Stimulated activated CD8-positive, alpha-beta memory T cell treated with anti-CD3 and anti-CD28 coated beads, Interleukin-7, amount 100 ng/mL, for 1 hour (primary cell): ENCODE measurements at regions not wholly inside any gene's neighbourhood (a gene's known extent, or its start where the extent isn't known, plus 50 kb on each side); places are given as distances from the start of the nearest gene placed in this dataset.
"Not testable (repeated sequence)": the region's sequence is repeated elsewhere in the genome, so short reads cannot be mapped to it uniquely, and the experiment has no call there.

Experiments
- DNase-seq, 2 donors: peaks; one replicate each; pipeline ENCODE4 v3.0.0-alpha.2; 2020; ENCODE audit warnings: low read depth in 2 of 2

DNA sequence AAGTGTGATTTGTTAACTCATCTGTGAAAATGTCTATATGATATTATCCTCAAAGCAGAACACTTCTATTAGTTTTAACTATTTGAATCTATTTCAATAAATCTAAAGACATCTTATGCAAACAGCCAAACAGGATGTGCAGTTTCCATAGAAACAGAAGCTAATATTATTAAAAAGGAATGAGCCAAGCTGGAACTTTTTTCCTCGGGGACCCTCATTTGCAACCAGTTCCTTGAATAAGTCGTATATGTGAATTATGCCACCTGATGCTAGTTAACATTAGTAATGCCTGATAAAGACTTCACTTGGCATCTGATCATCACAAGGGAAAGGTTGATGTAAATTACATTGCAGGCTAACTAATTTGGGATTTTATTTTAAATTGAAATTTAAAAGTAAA lies 216.9 kb upstream of the SMLR1 start:
- DNase-seq, result no peak

DNA sequence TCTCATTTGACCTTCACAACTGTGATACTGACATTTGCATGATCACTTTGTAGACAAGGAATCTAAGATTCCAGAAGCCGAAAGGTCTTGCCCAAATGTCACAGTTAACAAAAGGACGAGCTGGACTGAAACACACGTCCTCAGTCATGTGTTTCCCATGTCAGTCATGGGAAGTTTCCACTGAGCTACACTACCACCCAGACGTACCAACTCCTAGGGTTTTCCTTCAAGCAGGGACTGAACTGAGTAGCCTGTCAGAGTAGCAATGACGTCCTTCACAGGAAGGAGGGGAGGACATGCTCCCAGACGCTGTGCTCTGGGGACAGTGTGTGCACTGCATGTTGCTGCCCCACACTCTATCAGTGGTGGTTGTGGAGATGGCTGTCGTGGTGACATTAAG lies 215.8 kb upstream of the SMLR1 start:
- DNase-seq, result no peak

DNA sequence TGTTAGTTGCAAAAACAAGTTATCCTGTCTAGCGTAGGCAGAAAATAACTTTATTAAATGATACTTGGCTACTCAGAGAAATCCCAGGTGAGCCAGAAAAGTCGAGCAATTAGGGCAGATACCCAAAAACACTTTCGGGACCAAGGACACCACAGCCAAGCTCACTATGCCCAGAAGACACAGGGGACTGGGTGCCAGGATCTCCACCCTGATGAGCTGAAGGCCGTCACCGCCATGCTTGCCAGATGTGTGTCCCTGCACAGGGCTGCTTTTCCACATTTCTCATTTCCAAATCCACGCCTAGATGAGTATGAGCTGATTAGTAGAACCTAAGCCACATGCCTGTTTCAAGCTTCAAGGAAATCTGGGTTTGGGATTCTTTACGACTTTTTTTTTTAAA lies 214.0 kb upstream of the SMLR1 start:
- DNase-seq, result no peak

DNA sequence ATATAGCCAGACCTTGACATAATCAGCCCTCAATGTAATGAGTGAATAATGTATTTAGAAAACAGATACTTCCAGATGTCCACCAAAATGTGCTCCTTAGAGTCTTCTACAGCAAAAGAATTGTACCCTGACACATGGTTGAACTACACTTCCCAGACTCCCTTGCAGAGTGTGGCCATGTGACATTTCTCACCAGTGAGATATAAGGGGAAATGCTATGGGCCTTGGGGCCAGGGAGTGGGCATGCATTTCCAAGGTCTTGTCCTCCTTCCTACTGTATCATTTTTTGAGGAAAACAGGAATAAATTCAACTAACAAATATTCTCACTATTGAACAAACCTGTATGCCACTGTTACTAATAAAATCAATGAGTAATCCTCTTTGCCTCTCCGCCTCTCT lies 211.4 kb upstream of the SMLR1 start:
- no peak for DNase-seq

DNA sequence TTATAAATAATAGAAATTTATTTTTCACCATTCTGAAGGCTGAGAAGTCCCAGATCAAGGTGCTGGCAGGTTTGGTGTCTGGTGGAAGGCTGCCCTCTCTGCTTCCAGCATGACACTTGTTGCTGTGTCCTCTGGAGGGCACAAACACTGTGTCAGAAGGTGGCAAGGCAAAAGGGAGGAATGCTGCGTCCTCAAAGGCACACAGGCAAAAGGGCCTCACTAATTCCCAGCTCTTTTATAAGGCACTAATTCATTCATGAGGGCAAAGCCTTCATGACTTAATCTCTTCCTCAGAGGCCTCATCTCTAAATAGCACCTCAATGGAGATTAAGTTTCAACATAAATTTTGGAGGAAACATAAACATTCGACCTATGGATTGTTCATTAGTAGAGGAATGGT lies 209.5 kb upstream of the SMLR1 start:
- DNase-seq, result no peak

DNA sequence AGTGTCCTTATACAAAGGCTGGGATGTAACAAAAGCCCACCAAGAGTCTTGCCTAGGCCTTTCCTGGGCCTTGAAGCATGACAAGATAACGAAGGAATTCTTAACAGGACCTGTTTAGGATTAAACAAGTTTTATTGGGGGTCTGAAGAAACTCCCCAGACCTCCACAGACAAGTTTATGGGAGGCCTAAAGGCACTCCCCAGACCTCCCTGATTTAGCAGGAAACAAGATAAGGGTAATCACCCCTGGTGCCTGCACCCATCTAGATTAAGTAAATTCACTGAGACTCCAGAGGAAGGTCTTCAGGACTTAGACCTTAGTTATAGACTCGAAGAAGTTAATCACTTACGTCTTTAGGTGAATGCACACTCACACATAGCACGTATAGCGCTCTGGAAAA lies 208.4 kb upstream of the SMLR1 start:
- not testable (repeated sequence) for DNase-seq

DNA sequence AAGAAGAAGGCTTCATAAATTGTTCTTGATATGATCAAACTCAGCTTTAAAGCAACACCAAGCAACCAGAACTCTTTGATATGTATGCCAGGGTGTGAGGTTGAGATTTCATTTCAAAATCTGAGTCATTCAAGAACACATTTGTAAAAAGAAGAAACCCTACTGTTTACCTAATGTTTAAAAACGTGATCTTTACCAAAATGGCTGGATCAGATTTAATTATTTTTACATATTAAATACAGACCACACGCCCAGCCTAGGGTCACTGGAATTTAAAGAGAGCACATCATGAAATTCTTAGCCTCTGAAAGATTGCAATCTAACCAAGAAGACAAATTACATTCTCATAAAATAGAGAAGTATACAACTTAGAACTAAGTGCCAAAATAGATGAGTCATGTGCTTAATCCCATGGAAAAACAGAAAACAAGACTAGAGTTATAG lies 206.8 kb upstream of the SMLR1 start:
- DNase-seq, result no peak

DNA sequence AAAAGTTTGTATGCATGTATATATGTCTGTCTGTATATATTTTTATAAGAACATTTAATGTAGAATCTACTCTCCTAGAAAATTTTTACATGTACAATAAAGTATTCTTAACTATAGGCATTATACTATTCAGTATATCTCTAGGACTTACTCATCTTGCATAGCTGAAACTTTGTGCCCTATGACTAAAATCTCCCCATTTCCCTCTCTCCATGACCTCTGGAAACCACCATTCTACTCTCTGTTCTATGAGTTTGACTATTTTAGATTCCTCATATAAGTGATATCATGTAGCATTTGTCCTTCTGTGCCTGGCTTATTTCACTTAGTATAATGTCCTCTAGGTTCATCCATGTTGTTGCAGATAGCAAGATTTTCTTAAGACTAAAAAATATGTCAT lies 205.1 kb upstream of the SMLR1 start:
- DNase-seq, result no peak

DNA sequence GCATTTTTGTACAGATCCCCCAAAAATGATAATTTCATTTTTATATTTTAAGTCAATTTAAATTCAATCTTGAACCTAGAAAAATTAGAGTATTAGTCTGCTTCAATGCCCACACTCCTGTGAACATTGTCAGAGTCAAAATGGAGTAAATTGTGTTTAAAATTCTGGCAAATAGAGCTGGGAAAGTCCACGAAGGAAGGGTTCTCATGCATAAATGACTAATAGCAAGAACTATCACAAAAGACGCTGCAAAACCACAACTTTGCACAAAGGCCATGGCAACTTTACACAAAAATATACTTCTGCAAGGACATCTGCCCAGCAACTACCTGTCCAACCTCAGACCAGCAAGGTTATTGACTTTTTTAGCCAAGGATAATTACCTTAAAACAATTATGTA lies 203.2 kb upstream of the SMLR1 start:
- no peak for DNase-seq

DNA sequence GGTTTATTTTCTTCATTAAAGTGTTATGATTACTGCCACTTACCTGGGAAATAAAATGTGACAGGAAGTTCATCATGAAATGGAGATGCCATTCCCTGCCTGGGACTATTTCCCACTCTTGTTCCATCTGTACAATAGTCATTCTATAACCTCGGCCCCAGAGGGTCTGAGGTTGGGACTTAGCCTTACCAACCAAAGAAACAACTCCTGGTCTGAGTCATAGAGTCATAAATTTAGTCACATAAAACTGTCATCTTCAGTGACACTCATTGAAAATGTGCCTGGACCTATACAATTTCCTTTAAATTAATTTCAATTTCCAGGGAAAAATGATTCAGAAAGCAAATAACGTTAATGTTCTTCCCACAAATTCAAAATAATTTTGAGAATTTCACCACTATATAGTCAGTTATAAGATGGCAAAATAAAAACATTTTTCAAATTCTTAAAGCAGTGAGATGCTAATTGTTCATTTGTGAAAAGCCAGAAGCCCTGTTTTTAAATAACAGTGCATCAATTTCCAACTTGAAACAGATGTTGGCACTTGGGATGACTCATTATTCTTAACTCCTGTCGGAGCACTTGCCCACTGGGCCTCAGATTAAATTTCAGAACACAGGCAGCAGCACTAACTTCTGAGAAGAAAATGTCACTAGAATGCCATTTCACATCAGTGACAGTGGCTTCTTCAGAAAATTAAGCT lies 201.2 kb upstream of the SMLR1 start:
- DNase-seq, result no peak

DNA sequence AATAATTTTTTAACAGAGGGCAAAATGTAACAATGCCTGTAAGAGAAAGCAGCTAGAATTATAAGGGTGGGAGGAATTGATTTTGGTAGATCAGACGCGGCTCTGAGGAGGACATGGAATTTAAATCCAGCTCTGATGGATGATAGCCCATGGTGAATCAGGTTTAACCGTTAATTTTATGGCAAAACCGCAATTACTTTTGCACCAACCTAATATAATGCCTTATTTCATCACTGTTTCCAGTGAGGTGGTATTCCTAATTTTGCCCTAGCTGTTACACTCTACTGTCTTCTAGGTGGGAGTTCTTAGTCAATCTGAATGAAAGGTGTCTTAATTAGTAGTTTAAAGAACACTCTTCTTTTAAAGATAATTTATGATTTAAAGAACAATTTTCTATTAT lies 198.3 kb upstream of the SMLR1 start:
- DNase-seq, result no peak

DNA sequence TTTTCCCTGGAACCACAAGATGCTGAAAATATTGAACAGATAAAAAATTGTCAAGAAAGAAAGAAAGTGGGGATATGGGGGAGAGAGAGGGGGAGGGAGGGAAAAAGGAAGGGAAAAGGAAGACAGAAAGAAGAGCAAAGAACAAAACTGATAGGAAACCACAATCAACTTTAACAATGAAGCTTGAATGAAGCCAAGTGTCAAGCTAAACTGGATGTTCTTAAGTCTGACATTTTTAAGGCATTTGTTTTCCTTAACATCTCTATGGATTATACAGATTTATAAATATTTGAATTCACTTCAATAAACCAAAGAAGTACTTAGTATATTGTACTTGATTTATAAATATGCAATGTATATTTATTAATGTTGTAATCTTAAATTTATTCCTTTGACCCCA lies 197.6 kb upstream of the SMLR1 start:
- DNase-seq, result no peak

DNA sequence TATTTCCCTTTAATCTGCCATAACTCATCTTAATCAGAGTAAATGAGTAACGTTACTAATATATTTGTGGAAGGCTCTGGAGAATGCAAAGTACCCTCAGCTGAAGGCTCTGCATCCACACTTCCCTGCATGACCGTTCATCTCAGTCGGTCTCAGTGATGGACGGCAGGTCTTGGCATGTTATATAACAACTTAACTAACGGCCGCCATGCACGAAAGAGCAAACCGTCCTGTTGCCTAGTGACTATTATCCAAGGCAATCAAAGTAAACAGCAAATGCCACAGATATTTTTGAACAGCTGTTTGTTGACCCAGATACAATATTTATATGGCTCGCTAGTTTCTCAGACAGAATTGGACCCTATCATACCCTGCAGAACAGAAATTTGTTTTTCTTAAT lies 194.9 kb upstream of the SMLR1 start:
- DNase-seq, result no peak

DNA sequence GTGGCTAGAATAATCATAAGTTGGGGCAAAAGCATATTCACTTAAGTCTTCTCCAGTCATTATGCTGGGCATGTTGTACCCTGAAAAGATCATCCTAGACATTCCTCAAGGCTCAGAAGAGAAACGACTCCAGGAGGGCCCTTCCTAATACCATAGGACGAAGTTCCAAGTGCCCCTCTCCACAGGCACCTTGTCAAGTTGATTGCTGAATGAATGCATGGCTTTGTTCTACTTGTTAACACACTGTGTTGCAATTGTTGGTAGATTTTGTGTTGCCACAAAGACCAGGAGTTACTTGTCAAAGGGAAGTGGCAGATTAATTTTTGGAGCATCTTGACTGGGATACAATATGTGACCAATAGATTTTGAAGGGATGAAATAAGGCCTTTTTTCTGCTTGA lies 194.3 kb upstream of the SMLR1 start:
- DNase-seq, result no peak

DNA sequence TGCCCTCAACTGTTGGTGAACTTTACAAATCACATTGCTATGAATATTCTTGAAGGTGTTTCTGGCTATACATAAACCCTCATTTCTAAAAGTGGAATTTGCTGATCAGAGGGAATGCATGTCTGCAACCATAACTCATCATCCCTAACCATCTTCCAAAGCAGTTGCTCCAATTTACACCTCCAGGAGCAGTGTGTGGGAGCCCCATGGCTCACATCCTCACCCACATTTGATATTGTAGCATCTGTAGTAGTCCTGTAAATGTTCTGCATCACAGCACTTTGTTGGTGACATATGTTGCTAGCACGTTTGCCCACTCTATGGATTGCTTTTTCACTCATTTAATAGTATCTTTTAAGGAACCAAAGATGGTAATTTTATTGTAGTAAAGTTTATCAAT lies 183.8 kb upstream of the SMLR1 start:
- no peak for DNase-seq

DNA sequence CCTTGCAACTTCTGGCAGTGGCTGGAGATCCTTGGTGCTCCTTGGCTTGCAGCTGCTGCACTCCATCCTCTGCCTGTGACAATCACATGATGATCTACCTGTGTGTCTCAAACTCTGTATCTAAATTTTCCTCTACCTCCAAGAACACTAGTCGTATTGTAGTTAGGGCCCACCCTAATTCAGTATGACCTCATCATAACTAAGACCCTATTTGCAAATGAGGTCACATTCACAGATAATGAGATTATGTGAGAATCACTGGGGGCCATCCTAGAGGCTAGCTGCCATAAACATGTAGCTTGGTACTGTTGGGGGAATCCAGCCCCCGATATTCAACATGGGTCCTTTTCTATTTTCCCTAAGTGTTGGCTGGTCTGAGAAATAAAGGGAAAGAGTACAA lies 183.0 kb upstream of the SMLR1 start:
- no peak for DNase-seq

DNA sequence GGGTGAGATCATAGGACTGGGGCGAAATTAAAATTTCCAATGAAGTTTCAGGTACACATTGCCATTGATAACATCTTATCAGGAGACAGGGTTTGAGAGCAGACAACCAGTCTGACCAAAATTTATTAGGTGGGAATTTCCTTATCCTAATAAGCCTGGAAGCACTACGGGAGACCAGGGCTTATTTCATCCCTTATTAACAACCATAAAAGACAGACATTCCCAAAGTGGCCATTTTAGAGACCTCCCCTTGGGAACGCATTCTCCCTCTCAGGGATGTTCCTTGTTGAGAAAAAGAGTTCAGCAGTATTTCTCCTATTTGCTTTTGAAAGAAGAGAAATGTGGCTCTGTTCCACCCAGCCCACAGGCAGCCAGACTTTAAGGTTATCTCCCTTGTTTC lies 182.4 kb upstream of the SMLR1 start:
- not testable (repeated sequence) for DNase-seq

DNA sequence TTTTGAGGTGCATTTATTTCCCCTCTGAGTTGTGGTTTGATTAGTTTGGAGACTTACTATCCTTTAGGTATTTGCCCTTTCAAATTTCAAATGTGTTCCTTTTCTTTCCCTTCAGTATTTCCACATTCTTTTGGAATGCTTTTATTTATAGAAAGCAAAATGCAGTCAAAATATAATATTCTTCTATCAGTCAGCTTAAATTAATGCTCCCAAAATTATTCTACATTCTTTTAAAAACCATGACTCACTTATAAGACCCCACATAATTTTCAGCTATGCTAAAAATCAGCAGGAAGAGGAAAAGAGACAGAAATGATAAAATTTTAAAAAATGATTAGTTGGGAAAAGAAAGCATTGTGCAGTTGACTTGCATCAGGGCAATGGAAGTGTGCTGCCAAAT lies 180.0 kb upstream of the SMLR1 start:
- DNase-seq, result no peak

DNA sequence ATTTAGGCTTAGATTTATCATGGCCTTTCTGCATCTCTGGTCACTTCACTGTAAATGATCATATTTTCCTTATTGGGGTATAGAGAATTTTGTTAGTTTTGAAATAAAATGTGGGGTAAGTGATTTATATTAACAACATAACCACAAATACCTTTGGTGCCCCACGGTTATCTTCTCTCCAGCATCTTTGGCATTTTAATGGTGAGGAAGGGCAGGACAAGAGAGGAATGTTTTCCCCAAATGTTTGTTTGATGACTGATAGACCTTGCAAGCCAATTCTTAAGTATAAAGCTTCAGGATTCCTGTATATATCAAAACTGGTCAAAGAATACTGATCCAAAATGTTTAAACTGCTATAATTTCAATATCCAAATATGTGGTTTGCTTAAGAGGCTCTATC lies 171.6 kb upstream of the SMLR1 start:
- DNase-seq, result no peak

DNA sequence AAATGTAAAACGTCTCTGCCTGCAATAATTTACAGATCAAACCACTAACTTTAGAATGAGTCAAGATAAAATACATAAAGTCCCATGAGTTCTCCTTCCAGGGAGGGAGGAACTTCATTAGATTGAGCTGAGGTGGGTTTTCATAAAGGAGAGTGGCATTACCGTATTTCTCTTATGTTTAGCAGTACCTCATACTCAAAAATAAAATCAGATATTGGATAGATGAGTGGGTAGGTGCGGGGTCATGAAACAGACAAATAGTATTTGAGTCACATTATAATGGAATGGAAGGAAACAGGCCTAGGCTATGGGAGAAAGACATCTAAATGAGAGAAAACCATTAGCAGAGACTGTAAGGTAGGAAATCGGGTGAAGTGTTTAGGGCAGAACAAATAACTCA lies 166.1 kb upstream of the SMLR1 start:
- no peak for DNase-seq

DNA sequence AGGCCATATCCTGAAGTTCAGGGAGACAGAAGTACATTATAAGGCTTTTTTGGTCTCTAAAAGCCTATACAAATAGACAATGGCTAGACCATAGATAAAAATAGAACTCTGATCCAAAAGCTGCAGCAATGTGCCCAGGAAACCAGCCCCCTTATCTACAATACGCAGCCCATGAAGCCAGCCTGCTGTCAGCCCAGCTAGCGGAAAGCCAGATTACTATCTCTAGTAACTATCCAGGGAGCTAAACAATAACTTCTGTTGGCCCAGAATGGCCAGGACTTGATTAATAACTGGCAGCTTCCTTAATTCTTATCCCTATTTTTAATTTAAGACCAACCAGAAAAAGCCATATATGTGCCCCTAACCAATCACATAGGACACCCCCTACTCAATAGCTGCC lies 160.4 kb upstream of the SMLR1 start:
- no peak for DNase-seq

DNA sequence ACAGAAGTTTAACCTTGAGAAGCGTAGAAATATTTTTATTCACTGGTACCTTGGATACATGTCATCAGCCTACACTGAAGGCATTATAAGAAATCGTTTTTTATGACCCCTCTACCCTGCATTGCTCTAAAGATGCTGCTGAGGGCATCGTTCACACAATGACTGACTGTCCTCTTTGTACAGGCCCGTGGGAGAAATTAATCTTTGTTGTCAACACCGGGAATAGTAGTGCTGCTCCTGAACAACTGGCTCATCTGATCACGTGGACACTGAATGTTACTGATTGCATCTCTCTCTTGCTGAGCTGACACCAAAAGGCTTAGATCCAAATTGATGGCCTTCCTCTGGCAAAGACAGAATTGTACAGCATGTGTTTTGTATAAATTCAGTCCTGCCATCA lies 157.1 kb upstream of the SMLR1 start:
- no peak for DNase-seq

DNA sequence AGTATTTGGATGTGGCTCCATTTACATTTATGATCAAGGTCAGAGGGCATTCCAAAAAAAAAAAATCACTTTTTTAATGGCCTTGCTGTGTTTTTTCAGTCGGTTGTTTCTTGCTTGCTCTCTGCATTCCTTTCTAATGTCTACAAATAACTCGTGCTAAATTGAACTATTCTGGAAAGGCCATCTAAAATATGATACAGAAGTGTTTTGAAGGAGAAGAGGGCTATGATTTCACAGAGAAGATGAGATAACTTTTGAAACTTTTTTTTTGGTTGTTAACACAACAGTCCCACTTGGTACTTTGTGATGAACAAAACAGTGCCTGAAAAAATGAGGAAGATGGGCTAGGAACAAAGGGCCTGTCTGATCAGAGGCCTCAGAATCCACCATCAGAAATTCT lies 156.1 kb upstream of the SMLR1 start:
- no peak for DNase-seq

DNA sequence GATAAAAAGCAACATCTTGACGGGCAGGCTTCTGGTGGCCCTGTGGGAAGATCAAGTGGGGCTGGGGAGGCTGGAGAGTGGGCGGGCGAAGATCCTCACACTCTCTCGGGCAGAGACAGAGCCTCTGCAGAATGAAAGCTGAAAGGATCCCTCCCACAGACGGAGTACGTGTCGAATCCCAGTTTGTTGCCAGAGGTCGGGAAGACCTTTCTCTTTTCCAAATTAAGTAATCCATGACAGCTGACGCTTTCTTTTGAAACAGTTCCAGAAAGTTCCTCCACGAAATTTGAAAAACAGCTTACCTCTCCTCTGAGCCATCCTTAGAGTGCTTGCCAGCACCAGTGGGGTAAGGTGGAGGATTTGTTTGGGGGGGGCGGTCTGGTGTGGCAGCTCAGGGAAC lies 155.6 kb upstream of the SMLR1 start:
- DNase-seq, result no peak

DNA sequence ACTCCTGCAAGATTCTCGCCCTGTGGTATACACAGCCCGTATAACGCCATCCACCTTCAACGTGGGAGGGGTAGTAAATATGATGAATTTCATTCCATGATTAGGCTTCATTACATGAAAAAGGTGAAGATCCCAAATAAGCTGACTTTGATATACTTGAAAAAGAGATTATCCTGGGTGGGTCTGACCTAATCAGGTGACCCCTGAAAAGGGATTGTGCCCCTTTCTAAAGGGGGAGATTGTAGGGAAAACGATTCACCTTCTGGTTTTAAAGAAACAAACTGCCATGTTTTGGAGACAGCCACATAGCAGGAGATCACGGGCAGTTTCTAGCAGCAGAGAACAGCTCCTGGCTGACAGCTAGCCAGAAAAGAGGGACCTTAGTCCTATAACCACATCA lies 155.1 kb upstream of the SMLR1 start:
- DNase-seq, result no peak
